WTC11 (cell line): ENCODE measurements at regions not wholly inside any gene's neighbourhood (a gene's known extent, or its start where the extent isn't known, plus 50 kb on each side); places are given as distances from the start of the nearest gene placed in this dataset.

Experiments used
- ATAC-seq: fragments of 200-7000 bp; cut with Tn5 transposase; 2 replicates; pipeline ENCODE4 v1.10.0; 2021; ENCODE audit warnings: mild to moderate bottlenecking, moderate library complexity
- CTCF ChIA-PET: fragments of 300-600 bp; sonication (Branson Sonifier 250); formaldehyde crosslinking; loops from one replicate; lab custom pipeline; 2021; ENCODE audit warnings: antibody characterized with exemption; lab: Charles Lee
- POLR2A ChIA-PET: fragments of 350-600 bp; sonication (Branson Sonifier 250); formaldehyde crosslinking; loops from one replicate; lab custom pipeline; 2021; ENCODE audit warnings: antibody characterized with exemption; lab: Charles Lee
- DNase-seq: peaks from one replicate; pipeline ENCODE4 v3.0.0; 2021; ENCODE audit warnings: low spot score
- H3K27ac Mint-ChIP-seq: 2 replicates; pipeline ENCODE4 v1.8.0; 2021; ENCODE audit warnings: mixed read lengths
- H3K27me3 Mint-ChIP-seq: 2 replicates; pipeline ENCODE4 v1.8.0; 2021; ENCODE audit warnings: low read depth, mild to moderate bottlenecking, moderate library complexity, mixed read lengths
- H3K36me3 Mint-ChIP-seq: 2 replicates; pipeline ENCODE4 v1.8.0; 2021; ENCODE audit warnings: mixed read lengths
- H3K4me1 Mint-ChIP-seq: 2 replicates; pipeline ENCODE4 v1.8.0; 2022; ENCODE audit warnings: mixed read lengths
- H3K4me3 Mint-ChIP-seq: 2 replicates; pipeline ENCODE4 v1.8.0; 2021; ENCODE audit warnings: mild to moderate bottlenecking, moderate library complexity, mixed read lengths
- H3K9me3 Mint-ChIP-seq: 2 replicates; pipeline ENCODE4 v1.8.0; 2021; ENCODE audit warnings: mixed read lengths
- CREB1 ChIP-seq: sonication (generic); formaldehyde crosslinking; IDR thresholded peaks from 2 replicates; pipeline ENCODE4 v1.8.0; 2023; ENCODE audit warnings: mild to moderate bottlenecking, missing genetic modification reagents
- MYBL2 ChIP-seq: sonication (generic); formaldehyde crosslinking; IDR thresholded peaks from 2 replicates; pipeline ENCODE4 v1.8.1; 2023; ENCODE audit warnings: mild to moderate bottlenecking, moderate library complexity, missing genetic modification reagents
- SOX15 ChIP-seq: fragments of 250-450 bp; sonication (Bioruptor Pico); IDR thresholded peaks from 2 replicates; pipeline ENCODE4 v1.9.0; 2021; ENCODE audit warnings: mild to moderate bottlenecking
- SP1 ChIP-seq: sonication (generic); formaldehyde crosslinking; conservative IDR thresholded peaks from 2 replicates; pipeline ENCODE4 v1.8.1; 2022; ENCODE audit warnings: missing genetic modification reagents
- TEAD4 ChIP-seq: sonication (generic); formaldehyde crosslinking; IDR thresholded peaks from 2 replicates; pipeline ENCODE4 v1.8.0; 2022; ENCODE audit warnings: mild to moderate bottlenecking, missing genetic modification reagents
- ZNF121 ChIP-seq: sonication (generic); formaldehyde crosslinking; IDR thresholded peaks from 2 replicates; pipeline ENCODE4 v1.8.0; 2023; ENCODE audit warnings: missing genetic modification reagents
- TF ChIP-seq, protein P1 (sequence below): fragments of 250-450 bp; sonication (Bioruptor Pico); IDR thresholded peaks from 2 replicates; pipeline ENCODE4 v1.9.0; 2021; ENCODE audit warnings: mild to moderate bottlenecking
- TF ChIP-seq, protein P2 (sequence below): sonication (generic); formaldehyde crosslinking; IDR thresholded peaks from 2 replicates; pipeline ENCODE4 v1.8.1; 2023; ENCODE audit warnings: mild to moderate bottlenecking, missing genetic modification reagents, moderate library complexity
- TF ChIP-seq, protein P3 (sequence below): sonication (generic); formaldehyde crosslinking; IDR thresholded peaks from 2 replicates; pipeline ENCODE4 v1.8.1; 2022; ENCODE audit warnings: mild to moderate bottlenecking, moderate library complexity, missing genetic modification reagents
- TF ChIP-seq, protein P4 (sequence below): sonication (generic); formaldehyde crosslinking; IDR thresholded peaks from 2 replicates; pipeline ENCODE4 v1.8.0; 2022; ENCODE audit warnings: mild to moderate bottlenecking, missing genetic modification reagents
- TF ChIP-seq, protein P5 (sequence below): sonication (generic); formaldehyde crosslinking; IDR thresholded peaks from 2 replicates; pipeline ENCODE4 v1.8.1; 2022; ENCODE audit warnings: missing genetic modification reagents, borderline replicate concordance
- TF ChIP-seq, protein P6 (sequence below): sonication (generic); formaldehyde crosslinking; conservative IDR thresholded peaks from 2 replicates; pipeline ENCODE4 v1.8.1; 2022; ENCODE audit warnings: mild to moderate bottlenecking, missing genetic modification reagents
- TF ChIP-seq, protein P7 (sequence below): sonication (generic); formaldehyde crosslinking; IDR thresholded peaks from 2 replicates; pipeline ENCODE4 v1.8.1; 2023; ENCODE audit warnings: mild to moderate bottlenecking, missing genetic modification reagents, borderline replicate concordance
- TF ChIP-seq, protein P8 (sequence below): fragments of 250-450 bp; sonication (Bioruptor Pico); IDR thresholded peaks from 2 replicates; pipeline ENCODE4 v2.1.2; 2022; ENCODE audit warnings: mild to moderate bottlenecking, moderate library complexity

DNA sequence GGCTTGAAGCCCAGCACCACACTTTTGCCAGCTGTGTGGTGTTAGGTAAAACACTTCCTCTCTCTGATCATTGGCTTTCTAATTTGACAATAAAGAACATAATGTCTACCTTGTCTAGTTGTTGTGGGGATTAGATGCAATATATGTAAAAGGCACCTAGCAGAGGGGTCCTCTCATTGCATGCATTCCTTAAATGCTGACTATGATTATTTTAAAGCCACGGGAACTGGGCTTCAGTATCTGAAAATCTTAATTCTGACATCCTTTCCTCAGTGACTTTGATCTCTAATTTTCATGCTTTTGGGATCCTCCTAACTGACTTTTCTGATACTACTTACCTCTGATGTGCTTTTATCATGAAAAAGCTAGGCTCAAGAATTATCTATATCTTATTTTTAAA is 596.3 kb downstream of the TAFA4 start (continued):
- TF ChIP-seq, protein P1, sequence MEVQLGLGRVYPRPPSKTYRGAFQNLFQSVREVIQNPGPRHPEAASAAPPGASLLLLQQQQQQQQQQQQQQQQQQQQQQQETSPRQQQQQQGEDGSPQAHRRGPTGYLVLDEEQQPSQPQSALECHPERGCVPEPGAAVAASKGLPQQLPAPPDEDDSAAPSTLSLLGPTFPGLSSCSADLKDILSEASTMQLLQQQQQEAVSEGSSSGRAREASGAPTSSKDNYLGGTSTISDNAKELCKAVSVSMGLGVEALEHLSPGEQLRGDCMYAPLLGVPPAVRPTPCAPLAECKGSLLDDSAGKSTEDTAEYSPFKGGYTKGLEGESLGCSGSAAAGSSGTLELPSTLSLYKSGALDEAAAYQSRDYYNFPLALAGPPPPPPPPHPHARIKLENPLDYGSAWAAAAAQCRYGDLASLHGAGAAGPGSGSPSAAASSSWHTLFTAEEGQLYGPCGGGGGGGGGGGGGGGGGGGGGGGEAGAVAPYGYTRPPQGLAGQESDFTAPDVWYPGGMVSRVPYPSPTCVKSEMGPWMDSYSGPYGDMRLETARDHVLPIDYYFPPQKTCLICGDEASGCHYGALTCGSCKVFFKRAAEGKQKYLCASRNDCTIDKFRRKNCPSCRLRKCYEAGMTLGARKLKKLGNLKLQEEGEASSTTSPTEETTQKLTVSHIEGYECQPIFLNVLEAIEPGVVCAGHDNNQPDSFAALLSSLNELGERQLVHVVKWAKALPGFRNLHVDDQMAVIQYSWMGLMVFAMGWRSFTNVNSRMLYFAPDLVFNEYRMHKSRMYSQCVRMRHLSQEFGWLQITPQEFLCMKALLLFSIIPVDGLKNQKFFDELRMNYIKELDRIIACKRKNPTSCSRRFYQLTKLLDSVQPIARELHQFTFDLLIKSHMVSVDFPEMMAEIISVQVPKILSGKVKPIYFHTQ (CRISPR knock-in tag), result no peak
- TF ChIP-seq, all 79 proteins: peak for 0

DNA sequence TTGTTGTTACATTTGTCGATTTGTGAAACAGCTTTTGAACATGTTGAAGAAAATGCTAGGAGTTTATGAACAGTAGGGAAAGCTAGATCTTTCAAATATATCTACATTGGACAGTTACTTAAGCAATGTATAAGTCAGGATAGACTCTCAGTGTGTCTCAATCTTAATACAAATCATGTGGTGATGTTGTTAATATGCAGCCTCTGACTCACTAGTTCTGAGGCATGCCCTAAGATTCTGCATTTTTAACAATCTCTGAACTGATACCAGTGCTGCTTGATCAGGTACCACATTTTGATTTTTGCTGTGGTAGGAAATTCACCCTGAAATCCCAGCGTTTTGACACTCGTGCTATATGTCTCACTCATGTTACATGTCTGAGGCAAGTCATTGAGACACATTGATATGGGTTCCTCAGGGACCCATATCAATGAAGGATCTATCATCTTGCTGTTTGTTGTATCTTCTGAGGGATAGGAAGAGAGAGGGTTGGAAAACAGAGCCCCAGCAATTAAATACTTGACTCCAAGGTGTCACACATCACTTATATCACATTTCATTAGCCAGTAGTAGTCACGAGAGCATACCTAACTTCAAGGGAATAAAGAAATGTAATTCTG is 597.9 kb downstream of the TAFA4 start:
- no peak overlapping the region for H3K27ac Mint-ChIP-seq
- H3K27me3 Mint-ChIP-seq, result no peaks in the 10 kb centered on the region
- TF ChIP-seq, protein P2, sequence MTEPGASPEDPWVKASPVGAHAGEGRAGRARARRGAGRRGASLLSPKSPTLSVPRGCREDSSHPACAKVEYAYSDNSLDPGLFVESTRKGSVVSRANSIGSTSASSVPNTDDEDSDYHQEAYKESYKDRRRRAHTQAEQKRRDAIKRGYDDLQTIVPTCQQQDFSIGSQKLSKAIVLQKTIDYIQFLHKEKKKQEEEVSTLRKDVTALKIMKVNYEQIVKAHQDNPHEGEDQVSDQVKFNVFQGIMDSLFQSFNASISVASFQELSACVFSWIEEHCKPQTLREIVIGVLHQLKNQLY, result no peak
- TF ChIP-seq, protein P3, sequence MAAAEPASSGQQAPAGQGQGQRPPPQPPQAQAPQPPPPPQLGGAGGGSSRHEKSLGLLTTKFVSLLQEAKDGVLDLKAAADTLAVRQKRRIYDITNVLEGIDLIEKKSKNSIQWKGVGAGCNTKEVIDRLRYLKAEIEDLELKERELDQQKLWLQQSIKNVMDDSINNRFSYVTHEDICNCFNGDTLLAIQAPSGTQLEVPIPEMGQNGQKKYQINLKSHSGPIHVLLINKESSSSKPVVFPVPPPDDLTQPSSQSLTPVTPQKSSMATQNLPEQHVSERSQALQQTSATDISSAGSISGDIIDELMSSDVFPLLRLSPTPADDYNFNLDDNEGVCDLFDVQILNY (CRISPR knock-in tag), result no peak
- TF ChIP-seq, protein P4, sequence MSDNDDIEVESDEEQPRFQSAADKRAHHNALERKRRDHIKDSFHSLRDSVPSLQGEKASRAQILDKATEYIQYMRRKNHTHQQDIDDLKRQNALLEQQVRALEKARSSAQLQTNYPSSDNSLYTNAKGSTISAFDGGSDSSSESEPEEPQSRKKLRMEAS (CRISPR knock-in tag), result no peak
- TF ChIP-seq MYBL2 (no peak), ZNF121 (CRISPR knock-in tag) (no peak), SOX15 (CRISPR knock-in tag) (no peak), TEAD4 (CRISPR knock-in tag) (no peak), SP1 (no peak), CREB1 (CRISPR knock-in tag) (no peak)
- TF ChIP-seq, protein P5, sequence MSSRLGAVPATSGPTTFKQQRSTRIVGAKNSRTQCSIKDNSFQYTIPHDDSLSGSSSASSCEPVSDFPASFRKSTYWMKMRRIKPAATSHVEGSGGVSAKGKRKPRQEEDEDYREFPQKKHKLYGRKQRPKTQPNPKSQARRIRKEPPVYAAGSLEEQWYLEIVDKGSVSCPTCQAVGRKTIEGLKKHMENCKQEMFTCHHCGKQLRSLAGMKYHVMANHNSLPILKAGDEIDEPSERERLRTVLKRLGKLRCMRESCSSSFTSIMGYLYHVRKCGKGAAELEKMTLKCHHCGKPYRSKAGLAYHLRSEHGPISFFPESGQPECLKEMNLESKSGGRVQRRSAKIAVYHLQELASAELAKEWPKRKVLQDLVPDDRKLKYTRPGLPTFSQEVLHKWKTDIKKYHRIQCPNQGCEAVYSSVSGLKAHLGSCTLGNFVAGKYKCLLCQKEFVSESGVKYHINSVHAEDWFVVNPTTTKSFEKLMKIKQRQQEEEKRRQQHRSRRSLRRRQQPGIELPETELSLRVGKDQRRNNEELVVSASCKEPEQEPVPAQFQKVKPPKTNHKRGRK (CRISPR knock-in tag), result no peak
- TF ChIP-seq, protein P6, sequence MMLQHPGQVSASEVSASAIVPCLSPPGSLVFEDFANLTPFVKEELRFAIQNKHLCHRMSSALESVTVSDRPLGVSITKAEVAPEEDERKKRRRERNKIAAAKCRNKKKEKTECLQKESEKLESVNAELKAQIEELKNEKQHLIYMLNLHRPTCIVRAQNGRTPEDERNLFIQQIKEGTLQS (CRISPR knock-in tag), result no peak
- TF ChIP-seq, protein P7, sequence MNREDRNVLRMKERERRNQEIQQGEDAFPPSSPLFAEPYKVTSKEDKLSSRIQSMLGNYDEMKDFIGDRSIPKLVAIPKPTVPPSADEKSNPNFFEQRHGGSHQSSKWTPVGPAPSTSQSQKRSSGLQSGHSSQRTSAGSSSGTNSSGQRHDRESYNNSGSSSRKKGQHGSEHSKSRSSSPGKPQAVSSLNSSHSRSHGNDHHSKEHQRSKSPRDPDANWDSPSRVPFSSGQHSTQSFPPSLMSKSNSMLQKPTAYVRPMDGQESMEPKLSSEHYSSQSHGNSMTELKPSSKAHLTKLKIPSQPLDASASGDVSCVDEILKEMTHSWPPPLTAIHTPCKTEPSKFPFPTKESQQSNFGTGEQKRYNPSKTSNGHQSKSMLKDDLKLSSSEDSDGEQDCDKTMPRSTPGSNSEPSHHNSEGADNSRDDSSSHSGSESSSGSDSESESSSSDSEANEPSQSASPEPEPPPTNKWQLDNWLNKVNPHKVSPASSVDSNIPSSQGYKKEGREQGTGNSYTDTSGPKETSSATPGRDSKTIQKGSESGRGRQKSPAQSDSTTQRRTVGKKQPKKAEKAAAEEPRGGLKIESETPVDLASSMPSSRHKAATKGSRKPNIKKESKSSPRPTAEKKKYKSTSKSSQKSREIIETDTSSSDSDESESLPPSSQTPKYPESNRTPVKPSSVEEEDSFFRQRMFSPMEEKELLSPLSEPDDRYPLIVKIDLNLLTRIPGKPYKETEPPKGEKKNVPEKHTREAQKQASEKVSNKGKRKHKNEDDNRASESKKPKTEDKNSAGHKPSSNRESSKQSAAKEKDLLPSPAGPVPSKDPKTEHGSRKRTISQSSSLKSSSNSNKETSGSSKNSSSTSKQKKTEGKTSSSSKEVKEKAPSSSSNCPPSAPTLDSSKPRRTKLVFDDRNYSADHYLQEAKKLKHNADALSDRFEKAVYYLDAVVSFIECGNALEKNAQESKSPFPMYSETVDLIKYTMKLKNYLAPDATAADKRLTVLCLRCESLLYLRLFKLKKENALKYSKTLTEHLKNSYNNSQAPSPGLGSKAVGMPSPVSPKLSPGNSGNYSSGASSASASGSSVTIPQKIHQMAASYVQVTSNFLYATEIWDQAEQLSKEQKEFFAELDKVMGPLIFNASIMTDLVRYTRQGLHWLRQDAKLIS (CRISPR knock-in tag), result no peak
- TF ChIP-seq, protein P1 (CRISPR knock-in tag), result no peak
- TF ChIP-seq, protein P8, sequence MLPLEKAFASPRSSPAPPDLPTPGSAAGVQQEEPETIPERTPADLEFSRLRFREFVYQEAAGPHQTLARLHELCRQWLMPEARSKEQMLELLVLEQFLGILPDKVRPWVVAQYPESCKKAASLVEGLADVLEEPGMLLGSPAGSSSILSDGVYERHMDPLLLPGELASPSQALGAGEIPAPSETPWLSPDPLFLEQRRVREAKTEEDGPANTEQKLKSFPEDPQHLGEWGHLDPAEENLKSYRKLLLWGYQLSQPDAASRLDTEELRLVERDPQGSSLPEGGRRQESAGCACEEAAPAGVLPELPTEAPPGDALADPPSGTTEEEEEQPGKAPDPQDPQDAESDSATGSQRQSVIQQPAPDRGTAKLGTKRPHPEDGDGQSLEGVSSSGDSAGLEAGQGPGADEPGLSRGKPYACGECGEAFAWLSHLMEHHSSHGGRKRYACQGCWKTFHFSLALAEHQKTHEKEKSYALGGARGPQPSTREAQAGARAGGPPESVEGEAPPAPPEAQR (CRISPR knock-in tag), result no peak
- ChIA-PET CTCF (no interaction called here), POLR2A (no interaction called here)
- DNase-seq, result no peak
- no peak for ATAC-seq
- H3K36me3 Mint-ChIP-seq, result no peaks in the 10 kb centered on the region
- H3K4me3 Mint-ChIP-seq, result no peak overlapping the region
- H3K9me3 Mint-ChIP-seq, result peaks cover 5% of the 10 kb centered on the region; the same call in 1 of the 2 replicates
- no peaks in the 10 kb centered on the region for H3K4me1 Mint-ChIP-seq
